PC-3 (cell line): ENCODE measurements at regions not wholly inside any gene's neighbourhood (a gene's known extent, or its start where the extent isn't known, plus 50 kb on each side); places are given as distances from the start of the nearest gene placed in this dataset.

ENCODE experiments used
- ATAC-seq: fragments of 200-7000 bp; cut with Tn5 transposase; 2 replicates; pipeline ENCODE4 v1.9.1; 2020; ENCODE audit warnings: mild to moderate bottlenecking, moderate library complexity
- BruUV-seq: library from RNA; stranded (reverse); fragments of 400-500 nt; replicated peaks from 2 replicates; lab custom pipeline; 2021; lab: Mats Ljungman, UMichigan
- CTCF ChIA-PET: fragments of 300-600 bp; sonication (Branson Sonifier 250); formaldehyde crosslinking; loops from one replicate; lab custom pipeline; 2022; ENCODE audit warnings: antibody characterized with exemption; lab: Charles Lee
- POLR2A ChIA-PET: fragments of 300-600 bp; sonication (Branson Sonifier 250); formaldehyde crosslinking; loops from one replicate; lab custom pipeline; 2022; ENCODE audit warnings: antibody characterized with exemption; ENCODE audit not compliant: unreplicated experiment; lab: Charles Lee
- DNase-seq: peaks from one replicate; pipeline ENCODE4 v3.0.0-alpha.2; 2015
- H2AFZ ChIP-seq: fragments of 300-600 bp; sonication (generic); 2 replicates; pipeline ENCODE4 v1.6.0; 2016; ENCODE audit warnings: antibody characterized with exemption, low read length
- H3F3A ChIP-seq: fragments of 300-600 bp; sonication (generic); one replicate; pipeline ENCODE4 v1.6.0; 2017; ENCODE audit warnings: antibody characterized with exemption, low read length, control low read depth, mild to moderate bottlenecking; ENCODE audit not compliant: unreplicated experiment
- H3K27ac ChIP-seq: fragments of 300-600 bp; sonication (generic); 2 replicates; pipeline ENCODE4 v1.5.1; 2016; ENCODE audit warnings: mild to moderate bottlenecking, low read length
- H3K27me3 ChIP-seq: fragments of 300-600 bp; sonication (generic); 2 replicates; pipeline ENCODE4 v1.6.1; 2016; ENCODE audit warnings: low read length, mixed read lengths
- H3K36me3 ChIP-seq: fragments of 300-600 bp; sonication (generic); 2 replicates; pipeline ENCODE4 v1.6.1; 2016; ENCODE audit warnings: low read depth, mixed run types, low read length, mixed read lengths
- H3K4me1 ChIP-seq: fragments of 300-600 bp; sonication (generic); 2 replicates; pipeline ENCODE4 v1.5.1; 2016; ENCODE audit warnings: low read length; ENCODE audit not compliant: insufficient read depth
- H3K4me2 ChIP-seq: fragments of 300-600 bp; sonication (generic); 2 replicates; pipeline ENCODE4 v1.6.0; 2016; ENCODE audit warnings: low read length
- H3K4me3 ChIP-seq: fragments of 300-600 bp; sonication (generic); 2 replicates; pipeline ENCODE4 v1.5.1; 2016; ENCODE audit warnings: mild to moderate bottlenecking, low read length, mixed read lengths
- H3K79me2 ChIP-seq: fragments of 300-600 bp; sonication (generic); 2 replicates; pipeline ENCODE4 v1.6.1; 2017; ENCODE audit warnings: low read length, mixed read lengths
- H3K9ac ChIP-seq: fragments of 300-600 bp; sonication (generic); 2 replicates; pipeline ENCODE4 v1.6.0; 2016; ENCODE audit warnings: mild to moderate bottlenecking, low read length
- H3K9me2 ChIP-seq: fragments of 300-600 bp; sonication (generic); replicated peaks from 2 replicates; pipeline ENCODE4 v1.6.1; 2016; ENCODE audit warnings: mixed run types, low read length, mixed read lengths
- H3K9me3 ChIP-seq: fragments of 300-600 bp; sonication (generic); 2 replicates; pipeline ENCODE4 v1.6.1; 2016; ENCODE audit warnings: low read length, mixed read lengths
- H4K20me1 ChIP-seq: fragments of 300-600 bp; sonication (generic); 2 replicates; pipeline ENCODE4 v1.6.1; 2016; ENCODE audit warnings: low read length, mixed read lengths
- CTCF ChIP-seq: fragments of 300-600 bp; sonication (generic); conservative IDR thresholded peaks from 2 replicates; pipeline ENCODE4 v1.5.1; 2017; ENCODE audit warnings: antibody characterized with exemption, low read depth, mild to moderate bottlenecking, low read length
- EZH2 ChIP-seq: fragments of 300-600 bp; sonication (generic); IDR thresholded peaks from one replicate; pipeline ENCODE4 v1.6.1; 2017; ENCODE audit warnings: antibody characterized with exemption, mild to moderate bottlenecking, low read length; ENCODE audit not compliant: unreplicated experiment
- EZH2phosphoT487 ChIP-seq: fragments of 300-600 bp; sonication (generic); IDR thresholded peaks from 2 replicates; pipeline ENCODE4 v1.6.1; 2018; ENCODE audit warnings: mild to moderate bottlenecking, antibody characterized with exemption, low read length, borderline replicate concordance
- intact Hi-C: fragments of 100-400 bp; cut with micrococcal nuclease; formaldehyde crosslinking; loops from 2 replicates; pipeline ENCODE4 v1.9.0; 2023

DNA sequence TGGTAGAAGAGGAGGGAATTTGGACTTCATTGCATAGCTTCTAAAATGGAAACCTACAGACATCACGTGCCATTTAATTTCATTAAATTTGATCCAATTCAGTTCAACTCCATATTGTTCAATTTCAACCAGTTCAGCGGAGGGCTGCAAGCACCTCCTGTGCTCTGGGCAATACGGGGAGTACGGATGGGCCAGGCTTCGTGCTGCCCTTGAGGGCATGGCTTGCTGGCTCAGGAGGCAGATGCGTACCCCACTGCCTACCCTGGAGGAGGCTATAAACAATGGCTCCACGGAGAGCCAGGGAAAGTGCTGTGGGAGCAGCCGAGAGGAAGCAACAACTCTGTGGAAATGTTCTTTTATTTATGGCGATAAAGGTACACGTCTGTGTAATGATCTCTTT is 261.8 kb downstream of the DCDC2C start:
- BruUV-seq, result no TSS peak
- H3K9ac ChIP-seq, result no peak overlapping the region
- no peak overlapping the region for H3K4me2 ChIP-seq
- no peaks in the 10 kb centered on the region for H3K36me3 ChIP-seq
- ATAC-seq, result no peak
- DNase-seq, result no peak
- no peaks in the 10 kb centered on the region for H3K4me1 ChIP-seq
- H3K4me3 ChIP-seq, result no peak overlapping the region
- 0 out of 2 replicates have a peak, but pooled peaks cover 4% of the 10 kb centered on the region for H3K27me3 ChIP-seq
- TF ChIP-seq EZH2phosphoT487, result no peak
- no peak for TF ChIP-seq CTCF
- TF ChIP-seq EZH2, result no peak
- H3K27ac ChIP-seq, result no peak overlapping the region
- POLR2A ChIA-PET, result no interaction called here
- CTCF ChIA-PET, result no interaction called here
- H3F3A ChIP-seq, result no peaks in the 10 kb centered on the region
- no peak overlapping the region for H2AFZ ChIP-seq
- no peaks in the 10 kb centered on the region for H3K79me2 ChIP-seq
- H3K9me2 ChIP-seq, result no peaks in the 10 kb centered on the region
- no peaks in the 10 kb centered on the region for H4K20me1 ChIP-seq
- intact Hi-C loops, result no loop called here
- no peaks in the 10 kb centered on the region for H3K9me3 ChIP-seq

DNA sequence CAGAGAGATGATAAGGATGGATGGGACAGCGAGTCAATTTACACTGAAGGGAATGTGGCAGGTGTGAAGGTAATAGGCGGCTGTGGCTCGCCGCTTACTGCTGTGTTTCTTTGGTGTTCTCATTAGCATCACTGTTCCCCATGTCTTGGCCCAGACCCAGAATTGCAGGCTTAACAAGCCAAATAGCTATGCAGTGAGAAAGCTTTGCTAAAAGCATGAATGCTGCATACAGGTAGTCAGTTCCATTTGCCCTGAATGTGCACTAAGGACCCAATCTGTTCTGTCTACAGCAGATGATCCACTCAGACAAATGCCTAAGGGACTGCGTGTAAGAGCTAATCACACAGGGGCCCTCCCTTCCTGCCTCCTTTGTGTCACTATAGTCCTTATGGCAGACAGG is 262.6 kb downstream of the DCDC2C start:
- H2AFZ ChIP-seq, result no peak overlapping the region
- BruUV-seq, result no TSS peak
- POLR2A ChIA-PET, result no interaction called here
- H3K4me2 ChIP-seq, result no peak overlapping the region
- no peaks in the 10 kb centered on the region for H3K79me2 ChIP-seq
- H3K9me3 ChIP-seq, result no peaks in the 10 kb centered on the region
- H3K9me2 ChIP-seq, result no peaks in the 10 kb centered on the region
- DNase-seq, result no peak
- intact Hi-C loops, result no loop called here
- H3K27me3 ChIP-seq, result 0 out of 2 replicates have a peak, but pooled peaks cover 4% of the 10 kb centered on the region
- H3K9ac ChIP-seq, result no peak overlapping the region
- no peaks in the 10 kb centered on the region for H3K36me3 ChIP-seq
- CTCF ChIA-PET, result no interaction called here
- H4K20me1 ChIP-seq, result no peaks in the 10 kb centered on the region
- H3F3A ChIP-seq, result no peaks in the 10 kb centered on the region
- no peak for ATAC-seq
- H3K27ac ChIP-seq, result no peak overlapping the region
- no peaks in the 10 kb centered on the region for H3K4me1 ChIP-seq
- TF ChIP-seq EZH2 (no peak), EZH2phosphoT487 (no peak), CTCF (no peak)
- H3K4me3 ChIP-seq, result no peak overlapping the region

DNA sequence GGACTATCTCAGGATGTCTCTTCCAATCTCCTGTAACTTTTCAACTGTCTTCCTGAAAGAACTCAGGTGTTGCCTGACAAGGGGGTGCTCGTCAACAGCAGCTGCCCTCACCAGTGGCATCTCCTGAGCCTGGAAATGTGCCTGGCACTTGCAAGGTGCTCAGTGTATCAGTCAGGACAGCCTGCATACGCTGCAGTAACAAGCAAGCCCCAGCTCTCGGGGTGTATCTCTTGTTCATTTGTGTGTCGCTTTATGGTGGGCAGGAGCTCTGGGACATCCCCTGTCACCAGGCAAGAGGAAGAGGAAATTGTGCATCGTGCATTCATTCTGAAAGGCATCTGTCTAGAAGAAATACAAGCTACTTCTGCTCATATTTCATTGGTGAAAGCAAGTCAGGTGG is 263.1 kb downstream of the DCDC2C start:
- Histone ChIP-seq H4K20me1 (no peaks in the 10 kb centered on the region), H3K9ac (no peak overlapping the region), H3K4me1 (no peaks in the 10 kb centered on the region), H3K27ac (no peak overlapping the region), H3K79me2 (no peaks in the 10 kb centered on the region), H3F3A (no peaks in the 10 kb centered on the region), H3K4me2 (no peak overlapping the region), H3K36me3 (no peaks in the 10 kb centered on the region), H3K9me3 (no peaks in the 10 kb centered on the region), H2AFZ (no peak overlapping the region), H3K4me3 (no peak overlapping the region), H3K27me3 (0 out of 2 replicates have a peak, but pooled peaks cover 4% of the 10 kb centered on the region), H3K9me2 (no peaks in the 10 kb centered on the region)
- no TSS peak for BruUV-seq
- intact Hi-C loops, result no loop called here
- TF ChIP-seq EZH2phosphoT487 (no peak), EZH2 (no peak), CTCF (no peak)
- ChIA-PET CTCF (interaction anchor here (0.5 kb wide), 1 partner anchor 238 kb away, joined by 3 read pairs; no protein-coding TSS in a partner anchor), POLR2A (no interaction called here)
- ATAC-seq, result no peak
- no peak for DNase-seq
